ENCODE measurements at regions not wholly inside any gene's neighbourhood (a gene's known extent, or its start where the extent isn't known, plus 50 kb on each side); places are given as distances from the start of the nearest gene placed in this dataset.
"Not testable (repeated sequence)": the region's sequence is repeated elsewhere in the genome, so short reads cannot be mapped to it uniquely, and the experiment has no call there.

- no peak for DNase-seq
Measured at GRCh38 chr11:105429096-105429910, 180.6 kb upstream of the GRIA4 start.

- no peak for DNase-seq
Measured at GRCh38 chr11:105407101-105407500, 202.8 kb upstream of the GRIA4 start.

GRCh38 chr11:105401269-105401809, 208.5 kb upstream of the GRIA4 start:
- no peak for DNase-seq

- no peak for DNase-seq
Measured at GRCh38 chr11:105399511-105399910, 210.4 kb upstream of the GRIA4 start.

GRCh38 chr11:105398636-105399035, 211.2 kb upstream of the GRIA4 start:
- DNase-seq, result no peak

- no peak for DNase-seq
Measured at GRCh38 chr11:105393326-105393725, 216.5 kb upstream of the GRIA4 start.

- no peak for DNase-seq
Measured at GRCh38 chr11:105392556-105392955, 217.3 kb upstream of the GRIA4 start.

- no peak for DNase-seq
Measured at GRCh38 chr11:105389952-105390351, 219.9 kb upstream of the GRIA4 start.

- DNase-seq, result no peak
Measured at GRCh38 chr11:105388006-105388405, 221.9 kb upstream of the GRIA4 start.

- no peak for DNase-seq
Measured at GRCh38 chr11:105381941-105382340, 227.9 kb upstream of the GRIA4 start.

- DNase-seq, result no peak
Measured at GRCh38 chr11:105377870-105378269, 232.0 kb upstream of the GRIA4 start.

- no peak for DNase-seq
Measured at GRCh38 chr11:105372206-105372605, 232.6 kb upstream of the CARD18 start.

GRCh38 chr11:105371311-105371710, 231.7 kb upstream of the CARD18 start:
- no peak for DNase-seq

GRCh38 chr11:105368711-105369110, 229.1 kb upstream of the CARD18 start:
- DNase-seq, result no peak

- DNase-seq, result no peak
Measured at GRCh38 chr11:105367129-105367528, 227.6 kb upstream of the CARD18 start.

- DNase-seq, result no peak
Measured at GRCh38 chr11:105361651-105362050, 222.1 kb upstream of the CARD18 start.

- no peak for DNase-seq
Measured at GRCh38 chr11:105357764-105358163, 218.2 kb upstream of the CARD18 start.

- no peak for DNase-seq
Measured at GRCh38 chr11:105357146-105357545, 217.6 kb upstream of the CARD18 start.

- DNase-seq, result not testable (repeated sequence)
Measured at GRCh38 chr11:105349867-105350266, 210.3 kb upstream of the CARD18 start.

- DNase-seq, result no peak
Measured at GRCh38 chr11:105344938-105345337, 205.4 kb upstream of the CARD18 start.

GRCh38 chr11:105334025-105334714, 194.6 kb upstream of the CARD18 start:
- DNase-seq, result no peak

GRCh38 chr11:105333153-105333552, 193.6 kb upstream of the CARD18 start:
- no peak for DNase-seq

GRCh38 chr11:105332171-105332570, 192.6 kb upstream of the CARD18 start:
- no peak for DNase-seq

- DNase-seq, result no peak
Measured at GRCh38 chr11:105328061-105328460, 188.5 kb upstream of the CARD18 start.

All from hindlimb muscle (tissue), 1 donor.